ENCODE measurements at regions not wholly inside any gene's neighbourhood (a gene's known extent, or its start where the extent isn't known, plus 50 kb on each side); places are given as distances from the start of the nearest gene placed in this dataset.

DNA sequence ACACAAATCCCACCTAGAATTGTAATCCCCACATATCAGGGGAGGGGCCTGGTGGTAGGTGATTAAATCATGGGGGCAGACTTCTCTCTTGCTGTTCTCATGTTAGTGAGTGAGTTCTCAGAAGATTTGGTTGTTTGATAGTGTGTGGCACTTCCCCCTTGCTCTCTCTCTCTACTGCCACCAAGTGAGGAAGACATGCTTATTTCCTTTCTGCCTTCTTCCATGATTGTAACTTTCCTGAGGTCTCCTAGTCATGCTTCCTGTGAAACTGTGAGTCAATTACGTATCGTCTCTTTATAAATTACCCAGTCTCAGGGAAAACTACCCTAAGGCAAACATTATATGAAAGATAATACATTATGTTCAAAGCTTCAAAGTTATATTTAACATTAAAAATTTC, 1297.5 kb upstream of the CITED2 start:
- DNase-seq (ENCODE audit: low read depth), result peak; percentile 43
- H3K4me3 ChIP-seq (ENCODE audit: low read depth, low read length), result no peak overlapping the region
- TF ChIP-seq MAX (IDR thresholded peaks at IDR 0.05; ENCODE audit: low read depth, low read length), result no peak
- TF ChIP-seq CTCF (IDR thresholded peaks at IDR 0.05; ENCODE audit: low read depth, low read length), result no peak
- no peak for TF ChIP-seq POLR2A (IDR thresholded peaks at IDR 0.05; ENCODE audit: extremely low read depth, insufficient read length)
- no peak for TF ChIP-seq MYC (IDR thresholded peaks at IDR 0.05; ENCODE audit: low read depth, low read length)

DNA sequence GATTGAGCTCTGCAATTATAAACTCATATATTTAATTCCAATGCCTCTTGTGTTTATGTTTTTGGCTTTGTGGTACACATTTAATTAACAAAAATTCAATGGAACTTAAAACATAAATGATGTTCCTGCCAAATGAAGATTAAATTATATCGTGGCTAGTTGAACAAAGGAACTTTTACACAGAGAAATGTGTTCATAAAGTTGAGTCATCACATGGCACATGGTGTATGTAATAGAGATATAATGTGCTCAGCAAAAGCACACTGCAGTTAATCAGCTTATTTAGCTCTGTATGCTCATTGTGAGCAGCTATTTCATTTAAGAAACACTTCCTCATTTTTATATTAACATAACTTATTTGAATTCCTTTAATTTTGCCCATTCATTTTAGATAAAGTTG, 1295.6 kb upstream of the CITED2 start:
- TF ChIP-seq CTCF (IDR thresholded peaks at IDR 0.05; ENCODE audit: low read depth, low read length) (no peak), MYC (IDR thresholded peaks at IDR 0.05; ENCODE audit: low read depth, low read length) (no peak), MAX (IDR thresholded peaks at IDR 0.05; ENCODE audit: low read depth, low read length) (no peak), POLR2A (IDR thresholded peaks at IDR 0.05; ENCODE audit: extremely low read depth, insufficient read length) (no peak)
- no peak overlapping the region for H3K4me3 ChIP-seq (ENCODE audit: low read depth, low read length)
- DNase-seq (ENCODE audit: low read depth), result no peak

DNA sequence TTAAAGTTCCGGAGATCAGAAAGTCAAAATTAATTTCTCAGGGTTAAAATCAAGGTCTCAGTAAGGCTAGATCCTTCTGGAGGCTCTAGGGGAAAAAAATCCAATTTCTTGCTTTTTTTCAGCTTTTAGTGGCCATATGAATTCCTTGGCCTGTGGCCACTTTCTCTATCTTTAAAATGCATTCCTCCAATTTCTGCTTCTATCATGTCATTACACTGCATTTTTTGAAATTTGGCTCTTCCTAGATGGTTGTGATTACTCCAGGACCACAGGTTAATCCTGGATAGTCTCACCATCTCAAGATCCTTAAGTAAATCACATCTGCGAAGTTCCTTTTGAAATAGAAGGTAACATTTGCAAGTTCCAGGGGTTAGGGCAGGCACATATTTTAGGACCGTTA, 1294.9 kb upstream of the CITED2 start:
- DNase-seq (ENCODE audit: low read depth), result no peak
- no peak overlapping the region for H3K4me3 ChIP-seq (ENCODE audit: low read depth, low read length)
- no peak for TF ChIP-seq MAX (IDR thresholded peaks at IDR 0.05; ENCODE audit: low read depth, low read length)
- no peak for TF ChIP-seq CTCF (IDR thresholded peaks at IDR 0.05; ENCODE audit: low read depth, low read length)
- TF ChIP-seq MYC (IDR thresholded peaks at IDR 0.05; ENCODE audit: low read depth, low read length), result no peak
- no peak for TF ChIP-seq POLR2A (IDR thresholded peaks at IDR 0.05; ENCODE audit: extremely low read depth, insufficient read length)

DNA sequence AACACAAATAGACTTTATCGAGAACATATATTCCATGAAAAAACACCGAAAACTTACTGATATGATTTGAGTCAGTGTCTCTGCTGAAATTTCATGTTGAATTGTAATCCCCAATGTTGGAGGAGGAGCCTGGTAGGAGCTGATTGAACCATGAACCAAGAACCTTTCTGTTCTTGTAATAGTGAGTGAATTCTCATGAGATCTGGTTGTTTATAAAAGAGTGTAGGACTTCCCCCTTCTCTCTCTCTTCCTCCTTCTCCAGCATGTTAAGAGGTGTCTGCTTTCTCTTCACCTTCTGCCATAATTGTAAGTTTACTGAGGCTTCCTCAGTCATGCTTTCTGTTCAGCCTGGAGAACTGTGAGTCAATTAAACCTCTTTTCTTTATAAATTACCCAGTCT, 1289.3 kb upstream of the CITED2 start:
- no peak overlapping the region for H3K4me3 ChIP-seq (ENCODE audit: low read depth, low read length)
- no peak for DNase-seq (ENCODE audit: low read depth)
- no peak for TF ChIP-seq MAX (IDR thresholded peaks at IDR 0.05; ENCODE audit: low read depth, low read length)
- TF ChIP-seq MYC (IDR thresholded peaks at IDR 0.05; ENCODE audit: low read depth, low read length), result no peak
- TF ChIP-seq POLR2A (IDR thresholded peaks at IDR 0.05; ENCODE audit: extremely low read depth, insufficient read length), result no peak
- TF ChIP-seq CTCF (IDR thresholded peaks at IDR 0.05; ENCODE audit: low read depth, low read length), result no peak

- no peak overlapping the region for H3K4me3 ChIP-seq (ENCODE audit: low read depth, low read length)
- DNase-seq (ENCODE audit: low read depth), result no peak
These were observed 1288.6 kb upstream of the CITED2 start for GRCh38 chr6:140663094-140663493.

More at GRCh38 chr6:140663094-140663493, 1288.6 kb upstream of the CITED2 start:
- no peak for TF ChIP-seq CTCF (IDR thresholded peaks at IDR 0.05; ENCODE audit: low read depth, low read length)
- no peak for TF ChIP-seq POLR2A (IDR thresholded peaks at IDR 0.05; ENCODE audit: extremely low read depth, insufficient read length)
- TF ChIP-seq MYC (IDR thresholded peaks at IDR 0.05; ENCODE audit: low read depth, low read length), result no peak
- TF ChIP-seq MAX (IDR thresholded peaks at IDR 0.05; ENCODE audit: low read depth, low read length), result no peak
